ENCODE measurements at regions not wholly inside any gene's neighbourhood (a gene's known extent, or its start where the extent isn't known, plus 50 kb on each side); places are given as distances from the start of the nearest gene placed in this dataset.
"Not testable (repeated sequence)": the region's sequence is repeated elsewhere in the genome, so short reads cannot be mapped to it uniquely, and the experiment has no call there.

- DNase-seq (ENCODE audit: low spot score) = no peak
Observed at GRCh38 chr2:125630377-125630776, 1025.6 kb upstream of the GYPC start.

DNA sequence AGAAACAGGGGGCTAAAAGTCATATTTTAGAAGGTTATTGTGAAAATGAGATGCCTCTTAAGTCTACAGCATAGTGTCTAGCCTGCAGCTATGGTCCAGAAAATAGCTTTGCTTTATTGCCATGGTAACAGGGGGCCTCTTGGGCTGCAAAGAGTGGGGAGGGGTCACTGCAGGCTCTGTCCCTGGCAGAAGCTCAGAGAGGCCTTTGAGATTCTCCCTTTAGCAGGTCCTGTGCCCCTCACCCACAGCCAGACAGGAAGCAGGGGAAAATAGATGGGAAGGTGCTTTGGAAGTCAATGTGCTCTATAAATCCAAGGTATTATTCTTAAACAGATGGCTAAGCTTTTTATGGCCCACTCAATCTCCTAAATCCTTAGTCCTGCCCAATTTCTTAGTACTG, 1021.3 kb upstream of the GYPC start:
- no peak for DNase-seq (ENCODE audit: low spot score)

DNA sequence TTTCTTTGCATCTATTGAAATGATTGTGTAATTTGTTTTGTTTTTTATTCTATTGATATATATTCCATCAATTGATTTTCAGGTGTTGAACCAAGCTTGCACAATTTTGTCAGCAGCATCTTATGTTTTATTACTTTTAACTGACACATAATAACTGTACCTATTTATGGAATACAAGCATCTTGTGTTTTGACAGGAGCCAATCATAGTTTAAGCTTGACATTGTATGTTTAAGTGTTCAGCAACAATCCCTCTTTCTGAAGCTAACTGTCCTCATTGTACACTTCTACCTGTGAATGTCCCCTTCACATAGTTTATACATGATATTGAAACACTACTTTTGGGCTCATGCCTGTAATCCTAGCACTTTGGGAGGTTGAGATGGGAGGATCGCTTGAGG, 1017.6 kb upstream of the GYPC start:
- DNase-seq (ENCODE audit: low spot score) = no peak

- DNase-seq (ENCODE audit: low spot score) = no peak
Observed at GRCh38 chr2:125642032-125642431, 1013.9 kb upstream of the GYPC start.

DNA sequence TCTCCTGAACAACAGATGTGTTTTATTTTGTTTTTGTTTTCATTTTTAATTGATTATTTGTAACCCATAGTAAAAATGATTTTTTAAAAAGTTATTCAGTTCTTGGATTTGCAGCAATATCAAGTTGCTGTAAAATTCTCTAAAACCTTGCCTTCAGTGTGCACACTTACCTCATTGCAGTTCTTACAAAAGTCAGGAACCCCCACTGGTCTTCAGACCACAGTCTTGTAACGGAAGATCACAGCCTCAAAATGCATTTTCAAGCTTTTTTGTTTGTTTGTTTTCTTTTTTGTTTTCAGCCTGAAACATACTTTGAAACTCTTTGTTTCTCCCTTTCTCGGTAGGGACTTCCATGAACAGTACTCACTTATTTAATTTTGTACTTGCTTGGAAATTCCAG, 1012.8 kb upstream of the GYPC start:
- no peak for DNase-seq (ENCODE audit: low spot score)

DNA sequence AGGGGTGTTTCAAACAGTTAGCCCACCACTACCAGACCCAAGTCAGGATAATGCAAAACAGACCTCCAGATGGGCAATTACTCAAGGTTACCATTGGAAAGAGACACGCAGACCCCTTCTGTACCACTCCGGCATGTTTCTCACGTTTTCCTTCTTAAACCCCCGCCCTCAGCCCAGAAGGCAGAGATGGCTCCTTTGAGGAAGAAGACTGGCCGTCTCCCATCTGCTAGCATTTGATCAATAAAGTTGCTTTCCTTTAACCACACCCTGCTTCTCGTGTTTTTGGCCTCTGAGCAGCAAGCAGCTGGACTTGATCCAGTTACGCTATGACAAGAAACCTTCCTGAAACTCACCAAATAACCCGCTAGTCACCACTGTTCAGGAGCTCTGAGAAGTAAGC, 1012.4 kb upstream of the GYPC start:
- no peak for DNase-seq (ENCODE audit: low spot score)

DNA sequence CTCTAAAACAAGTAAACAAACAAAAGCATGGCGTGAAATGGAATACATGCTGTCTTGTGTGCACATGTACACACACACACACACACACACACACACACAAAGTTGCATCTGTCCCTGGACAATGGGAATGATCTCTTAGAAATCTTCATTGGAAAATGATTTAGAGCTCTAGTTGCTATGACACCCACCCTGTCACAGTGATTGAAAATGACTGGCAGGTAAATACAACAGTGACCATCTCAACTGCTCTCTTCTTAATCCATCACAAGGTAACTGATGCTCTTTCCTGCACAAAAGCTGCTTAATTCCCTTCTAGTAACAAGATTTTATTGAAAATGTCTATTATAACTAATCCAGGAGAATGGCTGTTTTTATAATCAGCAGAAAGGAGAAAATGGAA, 1011.7 kb upstream of the GYPC start:
- no peak for DNase-seq (ENCODE audit: low spot score)

- no peak for DNase-seq (ENCODE audit: low spot score)
Observed at GRCh38 chr2:125652280-125652679, 1003.7 kb upstream of the GYPC start.

DNA sequence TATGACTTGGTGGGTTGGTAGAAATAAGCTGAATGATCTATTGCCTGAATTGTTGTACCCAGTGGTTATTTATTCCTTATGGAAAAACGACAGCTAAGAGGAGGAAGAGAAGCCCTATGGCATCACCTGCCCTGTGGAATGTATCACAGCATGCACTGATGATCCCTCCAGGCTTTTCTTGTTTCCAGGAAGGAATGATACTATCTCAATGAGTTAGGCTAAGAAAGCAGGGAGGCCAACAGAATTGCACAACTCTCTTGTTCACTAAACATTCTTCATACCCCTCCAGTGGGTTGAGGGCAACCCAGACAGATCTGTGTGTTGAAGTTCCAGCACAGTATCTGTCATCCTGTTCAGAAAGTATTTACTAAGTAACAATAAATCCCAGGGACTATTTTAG, 1001.7 kb upstream of the GYPC start:
- no peak for DNase-seq (ENCODE audit: low spot score)

- no peak for DNase-seq (ENCODE audit: low spot score)
Observed at GRCh38 chr2:125656190-125656589, 999.8 kb upstream of the GYPC start.

DNA sequence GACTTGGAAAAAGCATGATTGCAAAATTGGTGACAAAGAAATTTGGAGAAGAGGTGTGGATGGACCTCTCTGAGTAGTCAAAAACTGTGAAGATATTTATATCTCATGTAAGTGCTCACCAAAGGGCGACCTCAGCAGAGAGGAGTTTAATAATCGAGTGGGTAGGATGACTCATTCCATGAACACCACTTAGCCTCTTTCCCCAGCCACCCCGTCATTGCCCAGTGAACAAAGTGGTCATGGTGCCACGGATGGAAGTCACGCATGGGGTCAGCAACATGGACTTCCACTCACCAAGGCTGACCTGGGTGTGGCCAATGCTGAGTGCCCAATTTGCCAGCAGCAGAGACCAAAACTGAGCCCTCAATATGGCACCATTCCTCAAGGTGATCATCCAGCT, 997.4 kb upstream of the GYPC start:
- no peak for DNase-seq (ENCODE audit: low spot score)

- DNase-seq (ENCODE audit: low spot score) = not testable (repeated sequence)
Observed at GRCh38 chr2:125660369-125660768, 995.6 kb upstream of the GYPC start.

DNA sequence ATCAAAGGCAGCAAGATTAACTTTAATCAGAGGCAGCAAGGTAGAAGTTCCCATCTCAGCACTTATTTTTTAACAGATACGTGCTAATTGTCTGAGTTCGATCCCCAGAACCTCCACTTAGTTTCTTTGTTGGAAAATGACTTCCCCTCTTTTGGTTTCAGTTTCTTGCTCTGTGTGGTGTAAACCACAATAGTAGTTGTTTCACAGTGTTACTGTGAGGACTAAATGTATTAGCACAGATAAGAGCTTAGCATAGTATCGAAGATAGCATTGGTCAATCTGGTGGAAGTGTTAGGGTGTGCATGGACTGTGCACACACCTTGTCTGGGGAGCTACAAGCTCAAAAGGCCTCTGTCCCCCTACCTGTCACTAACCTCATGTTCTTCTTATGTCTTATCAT, 988.3 kb upstream of the GYPC start:
- no peak for DNase-seq (ENCODE audit: low spot score)

DNA sequence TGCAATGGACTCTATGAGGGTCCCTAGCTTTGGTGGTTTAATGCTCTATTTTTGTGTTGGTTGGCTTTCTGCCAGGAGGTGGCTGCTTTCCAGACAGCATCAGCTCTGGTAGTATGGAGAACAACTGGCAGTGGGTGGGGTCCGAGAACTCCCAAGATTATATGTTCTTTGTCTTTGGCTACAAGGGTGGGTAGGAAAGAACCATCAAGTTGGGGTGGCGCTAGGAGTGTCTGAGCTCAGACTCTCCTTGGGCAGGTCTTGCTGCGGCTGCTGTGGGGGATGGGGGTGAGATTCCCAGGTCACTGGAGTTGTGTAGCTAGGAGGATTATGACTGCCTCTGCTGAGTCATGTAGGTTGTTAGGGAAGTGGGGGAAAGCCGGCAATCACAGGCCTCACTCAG, 976.1 kb upstream of the GYPC start:
- no peak for DNase-seq (ENCODE audit: low spot score)

DNA sequence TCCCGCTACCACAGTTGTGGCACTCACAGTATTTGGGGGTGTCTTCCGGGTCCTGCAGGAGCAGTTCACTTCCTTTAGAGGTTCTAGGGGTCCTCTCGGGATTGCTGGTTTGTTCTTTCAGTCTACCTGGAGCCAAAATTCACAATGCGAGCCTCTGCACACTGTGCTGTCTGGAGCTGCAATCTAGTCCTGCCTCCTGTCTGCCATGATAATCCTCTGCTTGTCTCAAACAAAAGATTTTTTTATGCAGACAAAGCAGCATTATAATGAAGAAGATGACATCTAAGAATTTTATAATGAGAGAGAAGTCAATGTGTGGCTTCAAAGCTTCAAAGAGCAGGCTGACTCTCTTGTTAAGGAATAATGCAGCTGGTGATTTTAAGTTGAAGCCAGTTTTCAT, 975.1 kb upstream of the GYPC start:
- no peak for DNase-seq (ENCODE audit: low spot score)

DNA sequence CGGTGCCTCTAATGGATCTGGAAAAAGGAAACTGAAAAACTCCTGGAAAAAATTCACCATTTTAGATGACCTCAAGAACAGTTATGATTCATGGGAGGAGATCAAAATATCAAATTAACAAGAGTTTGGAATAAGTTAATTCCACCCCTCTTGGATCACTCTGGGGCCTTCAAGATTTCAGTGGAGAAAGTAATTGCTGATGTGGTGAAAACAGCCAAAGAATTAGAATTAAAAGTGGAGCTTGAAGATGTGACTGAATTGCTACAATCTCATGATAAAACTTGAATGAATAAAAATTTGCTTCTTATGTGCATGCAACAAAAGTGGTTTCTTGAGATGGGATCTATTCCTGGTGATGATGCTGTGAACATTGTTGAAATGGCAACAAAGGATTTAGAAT, 974.4 kb upstream of the GYPC start:
- no peak for DNase-seq (ENCODE audit: low spot score)

DNA sequence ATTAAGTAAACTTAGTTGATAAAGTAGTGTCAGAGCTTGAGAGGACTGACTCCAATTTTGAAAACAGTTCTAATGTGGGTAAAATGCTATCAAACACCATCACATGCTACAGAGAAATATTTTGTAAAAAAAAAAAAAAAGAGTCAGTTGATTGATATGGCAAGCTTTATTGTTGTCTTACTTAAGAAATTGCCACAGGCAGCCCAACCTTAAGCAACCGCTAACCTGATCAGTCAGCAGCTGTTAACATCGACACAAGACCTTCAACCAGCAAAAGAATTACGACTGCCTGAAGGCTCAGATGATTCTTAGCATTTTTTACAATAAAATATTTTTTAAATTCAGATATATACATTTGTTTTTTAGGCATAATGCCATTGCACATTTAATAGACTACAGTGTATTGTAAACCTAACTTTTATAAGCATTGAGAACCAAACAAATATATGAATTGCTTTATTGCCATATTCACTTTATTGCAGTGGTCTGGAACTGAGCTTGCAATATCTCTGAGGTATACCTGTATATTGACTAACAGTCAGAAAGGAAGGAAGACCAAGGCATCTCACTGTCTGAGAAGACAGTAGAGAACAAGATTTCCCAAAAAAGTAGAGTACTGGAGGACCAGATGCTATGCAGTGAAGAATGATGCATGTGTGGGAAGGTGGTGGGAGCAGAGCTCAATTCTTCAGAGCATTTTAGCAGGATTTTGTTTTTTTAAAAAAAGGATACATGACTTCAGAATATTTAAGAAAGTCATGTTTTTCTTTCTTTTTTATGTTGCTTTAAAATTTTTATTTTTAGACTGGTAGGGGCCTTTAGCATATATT, 973.8 kb upstream of the GYPC start:
- DNase-seq (ENCODE audit: low spot score) = no peak

DNA sequence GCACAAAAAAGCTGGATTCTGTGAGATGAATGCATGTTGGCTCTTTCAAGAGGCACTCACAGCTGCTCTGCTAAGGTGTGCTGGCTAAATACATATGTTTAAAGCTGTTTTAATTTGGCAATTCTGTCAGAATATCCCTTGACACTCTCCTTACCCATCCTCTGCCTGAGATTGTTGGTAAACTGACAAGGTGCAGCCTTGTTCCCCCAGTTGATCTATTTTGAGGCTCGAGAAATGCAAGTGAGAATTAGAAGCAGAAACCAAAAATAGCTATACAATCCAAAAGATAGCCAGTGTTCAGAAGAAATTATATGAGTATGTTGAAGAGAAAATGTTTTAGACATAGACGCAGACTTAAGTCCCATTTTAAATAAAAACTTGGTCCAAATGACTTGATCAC, 971.7 kb upstream of the GYPC start:
- no peak for DNase-seq (ENCODE audit: low spot score)

- no peak for DNase-seq (ENCODE audit: low spot score)
Observed at GRCh38 chr2:125684932-125685331, 971.0 kb upstream of the GYPC start.

DNA sequence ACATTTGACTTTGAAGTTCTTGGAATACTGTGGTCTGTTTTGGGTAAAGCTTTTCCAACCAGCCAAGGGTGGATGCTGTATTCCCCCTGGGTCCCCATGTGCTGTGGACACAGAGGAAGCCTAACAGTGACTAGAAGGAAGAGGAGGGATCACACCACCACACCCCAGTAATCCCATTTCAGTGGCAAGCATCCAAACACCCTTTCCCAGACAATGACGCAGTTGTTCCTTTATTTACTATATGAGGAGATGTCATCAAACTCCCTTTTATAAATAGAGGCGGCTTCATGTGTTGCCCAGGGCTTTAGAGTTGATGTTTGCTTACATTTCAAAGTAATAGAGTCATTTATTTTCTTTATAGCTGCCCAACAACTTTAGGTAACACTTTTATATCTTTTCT, 959.4 kb upstream of the GYPC start:
- no peak for DNase-seq (ENCODE audit: low spot score)

DNA sequence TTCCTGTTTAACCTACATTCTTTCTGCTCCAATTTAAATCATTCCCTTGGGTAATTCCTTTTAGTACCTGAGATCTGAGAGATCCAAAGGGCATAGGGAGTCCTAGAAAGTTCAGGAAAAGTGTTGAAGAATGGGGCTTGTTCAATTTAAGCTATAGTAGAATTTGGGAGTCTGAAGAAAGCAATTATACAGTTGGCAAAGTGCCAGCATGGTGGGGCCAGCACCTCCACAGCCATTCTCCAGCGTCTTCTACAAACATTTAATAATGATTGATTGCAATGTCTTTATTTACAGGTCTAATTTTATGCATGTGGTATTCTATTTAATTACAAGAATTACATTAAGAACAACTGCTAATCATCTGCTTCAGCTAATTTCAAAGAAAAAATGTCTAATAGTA, 957.7 kb upstream of the GYPC start:
- no peak for DNase-seq (ENCODE audit: low spot score)

- DNase-seq (ENCODE audit: low spot score) = no peak
Observed at GRCh38 chr2:125701070-125701469, 954.9 kb upstream of the GYPC start.

GRCh38 chr2:125707611-125708010, 948.3 kb upstream of the GYPC start:
- DNase-seq (ENCODE audit: low spot score) = no peak

DNA sequence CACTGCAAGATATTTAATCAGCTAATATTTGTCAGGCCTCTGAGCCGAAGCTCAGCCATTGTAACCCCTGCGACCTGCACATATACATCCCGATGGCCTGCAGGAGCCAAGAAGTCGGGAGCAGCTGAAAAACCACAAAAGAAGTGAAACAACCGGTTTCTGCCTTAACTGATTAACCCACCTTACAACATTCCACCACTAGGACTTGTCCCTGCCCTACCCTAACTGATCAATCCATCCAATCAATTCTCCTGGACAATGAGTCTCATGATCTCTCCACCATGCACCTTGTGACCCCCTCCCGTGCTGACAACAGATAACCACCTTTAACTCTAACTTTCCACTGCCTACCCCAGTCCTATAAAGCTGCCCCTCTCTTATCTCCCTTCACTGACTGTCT, 945.4 kb upstream of the GYPC start:
- DNase-seq (ENCODE audit: low spot score) = no peak

DNA sequence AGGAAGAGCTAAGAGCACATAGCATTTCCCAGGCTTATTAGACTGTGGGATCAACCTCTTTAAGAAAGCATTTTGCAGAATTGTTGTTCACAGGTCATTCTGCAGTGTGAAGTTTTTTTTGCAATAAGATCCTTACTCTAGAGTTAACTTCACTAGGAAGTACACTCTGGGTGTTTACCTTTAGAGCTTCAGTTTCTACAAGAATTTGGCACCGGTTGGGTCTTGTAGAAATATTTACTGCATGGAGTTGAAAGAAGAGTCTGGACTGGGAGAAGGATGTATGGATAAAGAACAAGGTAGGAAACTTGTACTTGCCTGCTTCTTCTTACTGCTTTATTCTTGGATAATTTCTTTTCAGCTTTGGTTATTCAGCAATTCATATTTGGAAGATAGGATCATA, 944.9 kb upstream of the GYPC start:
- DNase-seq (ENCODE audit: low spot score) = no peak
